Stimulated activated naive CD4-positive, alpha-beta T cell treated with Interleukin-2 at 50 U/mL for 16 hours (primary cell): ENCODE measurements at regions not wholly inside any gene's neighbourhood (a gene's known extent, or its start where the extent isn't known, plus 50 kb on each side); places are given as distances from the start of the nearest gene placed in this dataset.
"Not testable (repeated sequence)": the region's sequence is repeated elsewhere in the genome, so short reads cannot be mapped to it uniquely, and the experiment has no call there.

Experiments used
- DNase-seq: peaks from one replicate; lab custom pipeline; 2025; lab: John Stamatoyannopoulos, UW

DNA sequence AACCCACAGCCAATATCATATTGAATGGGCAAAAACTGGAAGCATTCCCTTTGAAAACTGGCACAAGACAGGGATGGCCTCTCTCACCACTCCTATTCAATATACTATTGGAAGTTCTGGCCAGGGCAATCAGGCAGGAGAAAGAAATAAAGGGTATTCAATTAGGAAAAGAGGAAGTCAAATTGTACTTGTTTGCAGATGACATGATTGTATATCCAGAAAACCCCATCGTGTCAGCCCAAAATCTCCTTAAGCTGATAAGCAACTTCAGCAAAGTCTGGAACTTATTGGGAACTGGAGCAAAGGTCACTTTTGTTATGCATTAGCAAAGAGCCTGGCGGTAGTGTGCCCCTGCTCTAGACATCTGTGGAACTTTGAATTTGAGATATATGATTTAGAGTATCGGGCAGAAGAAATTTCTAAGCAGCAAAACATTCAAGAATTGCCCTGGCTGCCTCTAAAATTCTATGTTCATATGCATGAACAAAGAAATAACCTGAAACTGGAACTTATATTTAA is 53.4 kb upstream of the PSMA1 start:
- not testable (repeated sequence) for DNase-seq

DNA sequence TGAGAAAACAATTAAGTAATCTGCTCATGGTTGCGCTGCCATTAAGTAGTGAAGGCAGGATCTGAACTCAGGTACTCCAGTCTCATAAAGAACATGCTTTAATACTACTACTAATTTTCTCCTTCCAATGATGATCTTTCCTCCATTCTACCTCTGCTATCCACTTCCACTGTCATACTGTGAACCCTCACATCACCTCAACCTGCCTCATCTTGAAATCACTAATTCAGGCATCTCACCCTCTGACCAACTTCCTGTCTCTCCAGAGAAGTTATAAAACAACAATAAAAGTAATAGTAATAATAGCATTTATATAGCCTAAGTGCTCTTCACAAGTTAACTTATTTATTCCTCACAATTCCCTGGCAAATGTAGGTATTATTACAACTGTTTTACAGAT is 57.1 kb upstream of the PSMA1 start:
- no peak for DNase-seq

DNA sequence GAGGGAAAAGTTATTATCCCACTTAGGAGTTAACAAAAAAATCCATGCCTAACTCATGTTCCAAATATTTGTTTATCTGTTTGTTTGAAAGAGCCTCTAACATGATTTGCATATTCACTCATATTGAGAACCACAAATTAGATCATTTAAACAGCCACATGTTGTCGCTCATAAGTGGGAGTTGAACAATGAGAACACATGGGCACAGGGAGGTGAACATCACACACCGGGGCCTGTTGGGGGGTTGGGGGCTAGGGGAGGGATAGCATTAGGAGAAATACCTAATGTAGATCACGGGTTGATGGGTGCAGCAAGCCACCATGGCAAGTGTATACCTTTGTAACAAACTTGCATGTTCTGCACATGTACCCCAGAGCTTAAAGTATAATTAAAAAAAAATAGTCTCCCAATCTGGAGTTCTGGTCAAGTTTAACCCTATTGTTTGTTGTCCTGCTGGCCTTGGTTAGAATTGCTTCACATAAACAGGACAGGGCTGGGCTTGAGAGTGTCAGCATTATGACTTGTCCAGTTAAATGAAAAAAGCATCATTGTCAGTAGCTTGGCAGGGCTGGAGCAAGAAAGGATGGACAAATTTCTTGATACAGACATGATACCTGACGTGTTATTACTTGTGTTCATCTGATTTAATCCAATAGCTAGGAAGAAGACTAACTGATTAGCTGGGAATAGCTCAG is 57.8 kb upstream of the PSMA1 start:
- peak; percentile 8 for DNase-seq

DNA sequence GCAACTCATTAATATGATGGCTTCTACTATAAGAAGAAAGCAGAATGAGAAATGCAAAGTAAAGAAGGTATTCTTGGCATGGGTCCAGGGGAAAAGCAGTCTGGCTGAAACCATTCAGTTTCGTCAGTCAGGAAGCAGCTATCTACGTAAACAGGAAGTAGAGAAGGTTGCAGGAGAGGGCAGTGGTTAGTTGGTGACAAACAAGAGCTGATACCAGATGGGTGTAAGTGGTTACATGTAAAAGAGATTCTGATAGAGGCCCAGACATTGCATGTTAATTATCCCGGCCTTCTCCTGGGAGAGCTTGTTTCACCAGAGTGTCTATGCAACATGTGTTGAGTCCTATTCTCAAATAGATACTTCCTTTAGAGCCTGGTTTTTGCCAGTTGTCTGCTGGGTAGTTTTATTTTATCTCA is 58.4 kb upstream of the PSMA1 start:
- peak; percentile 27 for DNase-seq

DNA sequence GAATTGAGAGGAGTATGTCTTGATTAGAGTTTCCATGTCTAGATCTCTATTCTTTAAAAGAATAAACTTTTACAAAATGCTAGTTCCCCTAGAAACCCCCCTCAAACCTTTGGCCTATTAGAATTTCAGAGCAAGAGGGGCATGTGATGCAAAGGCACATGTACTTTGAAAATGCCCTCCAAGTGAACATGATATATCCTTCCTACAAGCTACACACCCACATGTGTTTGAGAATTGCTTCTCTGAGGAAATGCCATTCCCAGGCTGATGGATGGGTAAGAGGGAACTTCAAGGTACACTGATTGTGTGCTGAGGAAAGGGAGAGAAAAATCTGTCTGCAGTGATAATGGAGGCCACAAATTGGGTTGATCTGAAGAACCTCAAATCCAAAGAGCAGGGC is 59.5 kb upstream of the PSMA1 start:
- no peak for DNase-seq

DNA sequence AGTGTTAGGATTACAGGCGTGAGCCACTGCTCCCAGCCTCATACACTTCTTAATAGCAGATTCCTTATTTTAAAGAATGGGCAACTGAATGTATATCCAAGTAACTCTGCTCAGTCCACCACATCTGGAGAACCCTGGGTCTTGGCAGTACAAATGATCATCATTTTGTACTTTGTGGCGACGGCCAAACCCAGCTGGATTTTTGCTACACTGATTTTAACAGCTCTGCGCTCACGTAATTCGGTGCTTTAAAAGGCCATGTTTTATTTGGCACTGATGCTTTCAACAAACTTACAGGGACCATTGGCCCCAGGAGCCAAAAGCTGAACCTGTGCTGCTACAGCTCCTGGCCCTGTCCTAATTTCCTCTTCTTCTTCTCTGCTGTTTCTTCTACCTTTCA is 60.8 kb upstream of the PDE3B start:
- no peak for DNase-seq

DNA sequence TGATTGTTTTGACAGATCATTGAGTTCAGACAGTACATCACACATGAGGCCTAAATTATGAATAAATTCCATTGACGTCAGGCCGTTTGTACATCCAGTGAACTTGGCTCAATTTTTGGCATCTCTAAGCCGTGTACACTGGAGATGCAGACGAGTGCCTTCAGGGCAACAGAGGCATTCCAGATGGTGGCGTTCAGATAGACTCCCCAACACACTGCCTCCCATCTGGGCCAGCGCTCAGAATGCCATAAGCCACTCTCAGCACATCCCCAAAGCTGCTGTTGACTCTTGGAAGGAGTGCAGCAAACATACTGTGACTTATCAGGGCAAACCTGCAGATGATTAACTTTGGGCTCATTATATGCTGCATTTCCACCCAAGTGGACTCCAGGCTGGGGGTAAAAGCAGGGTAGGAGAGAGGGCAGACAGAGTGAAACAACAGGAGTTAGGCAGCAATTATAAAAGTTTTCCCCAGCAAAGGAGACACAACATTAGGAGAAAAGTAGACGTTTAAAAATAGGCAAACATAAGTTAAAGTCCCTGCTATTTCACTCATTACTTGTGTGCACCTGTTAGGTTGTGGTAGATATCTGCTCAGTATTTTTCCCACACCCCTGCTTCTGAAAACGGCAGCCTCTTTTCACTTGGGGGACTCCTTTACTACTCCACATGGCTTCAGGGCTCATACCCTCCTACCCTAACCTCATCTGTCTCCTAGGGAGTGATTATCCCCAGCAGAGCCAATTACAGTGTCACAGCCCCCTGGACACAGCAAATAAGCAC is 60.2 kb upstream of the PDE3B start:
- DNase-seq = no peak

DNA sequence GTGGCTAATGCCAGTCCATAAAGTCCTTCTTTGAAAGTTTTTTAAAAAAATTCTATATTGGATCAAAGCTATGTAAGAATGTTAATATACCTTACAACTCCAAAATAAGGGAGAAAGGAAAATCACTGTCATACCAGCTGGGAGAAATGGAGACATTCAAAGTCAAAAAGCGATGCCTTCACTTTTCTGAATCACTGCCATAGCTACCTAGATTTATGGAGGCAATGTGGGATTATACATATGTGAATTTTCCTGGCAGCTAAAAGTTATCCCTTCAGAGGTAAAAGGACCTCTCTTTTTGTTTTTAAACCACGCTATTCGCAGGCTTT is 59.6 kb upstream of the PDE3B start:
- DNase-seq = no peak

DNA sequence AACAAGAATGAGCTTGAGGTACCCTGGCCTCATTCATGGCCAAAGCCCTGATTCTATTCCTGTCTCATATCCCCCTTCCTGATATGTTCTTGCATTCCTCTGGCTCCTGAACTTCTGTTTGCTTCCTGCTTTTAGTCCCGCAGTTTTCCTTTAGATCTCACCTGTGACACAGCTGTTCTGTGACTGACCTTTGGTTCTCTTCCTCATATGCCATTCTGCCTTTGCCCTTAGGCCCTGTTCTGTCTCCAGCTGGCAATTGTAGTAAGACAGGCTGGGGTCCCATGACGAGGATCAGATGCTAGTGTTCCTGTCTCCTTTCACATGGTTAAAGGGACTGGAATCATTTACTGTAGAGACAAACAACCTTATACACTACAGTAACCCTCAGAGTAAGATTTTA is 59.0 kb upstream of the PDE3B start:
- DNase-seq = no peak

DNA sequence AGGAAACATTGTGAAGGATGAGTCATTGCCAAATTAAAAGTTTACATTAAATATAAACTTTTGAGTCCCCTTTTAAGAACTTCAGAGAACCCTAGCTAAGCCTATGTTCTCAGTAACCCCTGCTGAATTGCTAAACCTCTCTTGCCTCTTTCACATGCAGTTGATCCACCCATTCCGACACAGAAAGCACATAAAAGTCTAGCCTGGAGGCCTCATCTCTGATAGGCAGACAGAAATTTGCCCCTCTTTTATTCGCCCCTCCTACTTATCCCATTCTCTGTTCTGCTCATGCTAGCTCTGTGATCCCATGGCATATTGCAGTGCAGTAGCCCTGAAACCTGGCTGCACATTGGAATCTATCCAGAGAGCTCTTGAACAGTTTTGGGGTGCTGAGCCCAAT is 58.2 kb upstream of the PDE3B start:
- no peak for DNase-seq

DNA sequence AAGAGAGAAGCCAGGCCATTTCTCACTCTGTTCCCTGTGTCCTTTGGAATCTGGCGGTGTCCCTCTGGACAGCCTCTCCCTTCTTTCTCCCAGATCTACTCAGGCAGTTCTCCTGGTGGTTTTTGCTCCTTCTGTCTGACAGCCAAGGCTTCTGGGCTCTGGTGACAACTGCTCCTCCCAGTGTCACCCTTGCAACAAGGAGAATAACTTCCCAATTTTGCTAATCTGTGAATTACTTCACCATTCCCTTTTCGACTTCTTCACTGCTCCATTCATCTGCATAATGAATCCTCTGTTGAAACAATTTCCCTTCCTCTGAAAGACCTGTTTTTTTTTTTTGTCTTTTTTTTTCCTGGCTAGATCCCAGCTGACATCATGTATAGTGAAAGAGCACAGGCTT is 56.3 kb upstream of the PDE3B start:
- DNase-seq = no peak

DNA sequence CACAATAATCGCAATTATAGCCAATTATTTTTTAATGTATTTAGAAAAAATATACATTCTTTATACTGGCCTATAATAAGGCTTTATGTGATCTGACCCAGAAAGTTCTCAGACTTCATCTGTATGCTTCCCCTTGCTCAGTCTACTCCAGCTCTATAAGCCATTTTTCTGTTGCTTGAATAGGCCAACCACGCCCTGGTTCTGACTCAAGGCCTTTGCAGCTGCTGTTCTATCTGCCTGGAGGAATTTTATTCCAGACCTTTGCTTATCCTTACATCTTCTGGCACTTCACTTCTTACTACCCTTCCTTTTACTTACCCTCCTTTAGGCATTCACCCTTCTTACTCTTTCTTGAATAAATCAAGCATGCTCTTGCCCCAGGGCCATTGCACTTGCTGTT is 54.9 kb upstream of the PDE3B start:
- no peak for DNase-seq

DNA sequence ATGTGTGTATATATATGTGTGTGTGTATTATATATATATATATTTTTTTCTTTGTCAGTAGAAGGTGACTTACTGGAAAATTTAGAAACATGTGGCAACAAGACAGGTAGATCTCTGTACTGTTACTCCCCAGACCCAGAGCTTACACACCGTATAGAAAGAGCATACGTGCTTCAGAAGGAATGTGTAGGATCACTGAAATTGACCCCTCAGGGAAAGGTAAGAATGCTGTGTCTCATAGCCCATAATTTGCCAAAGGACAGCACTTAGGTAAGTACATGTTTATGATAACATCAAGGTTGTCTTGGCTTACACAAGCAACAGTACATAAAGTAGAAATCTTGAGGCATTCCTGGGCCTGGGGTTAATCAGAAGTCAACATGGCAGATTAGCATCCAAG is 54.2 kb upstream of the PDE3B start:
- DNase-seq = no peak

DNA sequence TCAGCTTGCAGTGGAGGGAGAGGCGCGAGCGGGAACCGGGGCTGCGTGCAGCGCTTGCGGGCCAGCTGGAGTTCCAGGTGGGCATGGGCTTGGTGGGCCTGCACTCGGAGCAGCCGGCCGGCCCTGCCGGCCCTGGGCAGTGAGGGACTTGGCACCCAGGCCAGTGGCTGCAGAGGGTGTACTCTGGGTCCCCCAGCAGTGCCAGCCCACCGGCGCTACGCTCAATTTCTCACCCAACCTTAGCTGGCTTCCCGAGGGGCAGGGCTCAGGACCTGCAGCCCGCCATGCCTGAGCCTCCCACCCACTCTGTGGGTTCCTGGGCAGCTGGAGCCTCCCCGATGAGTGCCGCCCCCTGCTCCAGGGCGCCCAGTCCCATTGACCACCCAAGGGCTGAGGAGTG is 52.6 kb upstream of the PDE3B start:
- DNase-seq = not testable (repeated sequence)

DNA sequence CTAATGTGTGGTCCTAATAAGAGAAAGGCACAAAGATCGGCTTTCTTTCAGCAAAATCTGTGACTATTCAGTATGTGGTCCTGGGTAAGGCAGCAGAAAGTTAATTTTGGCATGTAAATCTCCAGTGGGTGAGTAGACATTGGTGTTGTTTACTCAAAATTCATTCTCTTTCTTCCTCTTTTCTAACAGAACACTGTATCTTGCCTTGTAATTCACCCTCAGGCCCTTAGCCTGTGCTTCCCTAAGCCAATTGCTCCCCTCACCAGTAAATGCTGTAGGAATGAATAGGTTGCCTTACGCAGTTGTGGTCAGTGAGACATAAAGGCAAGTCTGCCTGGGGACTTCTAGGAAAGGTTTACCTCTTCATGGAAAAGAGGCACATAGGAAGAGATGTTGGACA is 49.9 kb upstream of the PDE3B start:
- DNase-seq = no peak
